ENCODE measurements at regions not wholly inside any gene's neighbourhood (a gene's known extent, or its start where the extent isn't known, plus 50 kb on each side); places are given as distances from the start of the nearest gene placed in this dataset.

DNA sequence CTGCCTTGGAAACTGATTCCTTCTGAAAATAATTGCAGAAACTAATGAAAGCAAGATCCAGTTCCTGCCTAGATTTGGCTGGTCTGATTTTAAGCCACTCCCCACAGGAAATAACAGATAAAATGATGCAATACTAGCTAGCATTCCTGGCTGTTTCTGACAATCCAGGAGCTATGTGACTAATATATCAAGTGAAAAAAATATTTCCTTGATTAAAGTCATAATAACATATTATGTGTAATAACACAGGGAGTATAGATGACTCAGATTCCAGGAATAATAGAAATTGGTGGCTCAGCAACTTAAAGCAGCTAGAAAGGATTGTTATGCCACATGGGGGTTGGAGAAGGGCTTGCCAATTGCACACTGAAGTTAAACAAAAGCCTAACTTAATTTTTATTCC is 182.7 kb upstream of the SALL4 start:
- no peak for TF ChIP-seq POLR2A (IDR thresholded peaks at IDR 0.05)
- TF ChIP-seq, protein P1, sequence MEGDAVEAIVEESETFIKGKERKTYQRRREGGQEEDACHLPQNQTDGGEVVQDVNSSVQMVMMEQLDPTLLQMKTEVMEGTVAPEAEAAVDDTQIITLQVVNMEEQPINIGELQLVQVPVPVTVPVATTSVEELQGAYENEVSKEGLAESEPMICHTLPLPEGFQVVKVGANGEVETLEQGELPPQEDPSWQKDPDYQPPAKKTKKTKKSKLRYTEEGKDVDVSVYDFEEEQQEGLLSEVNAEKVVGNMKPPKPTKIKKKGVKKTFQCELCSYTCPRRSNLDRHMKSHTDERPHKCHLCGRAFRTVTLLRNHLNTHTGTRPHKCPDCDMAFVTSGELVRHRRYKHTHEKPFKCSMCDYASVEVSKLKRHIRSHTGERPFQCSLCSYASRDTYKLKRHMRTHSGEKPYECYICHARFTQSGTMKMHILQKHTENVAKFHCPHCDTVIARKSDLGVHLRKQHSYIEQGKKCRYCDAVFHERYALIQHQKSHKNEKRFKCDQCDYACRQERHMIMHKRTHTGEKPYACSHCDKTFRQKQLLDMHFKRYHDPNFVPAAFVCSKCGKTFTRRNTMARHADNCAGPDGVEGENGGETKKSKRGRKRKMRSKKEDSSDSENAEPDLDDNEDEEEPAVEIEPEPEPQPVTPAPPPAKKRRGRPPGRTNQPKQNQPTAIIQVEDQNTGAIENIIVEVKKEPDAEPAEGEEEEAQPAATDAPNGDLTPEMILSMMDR (IDR thresholded peaks at IDR 0.05): no peak

All from body of pancreas (tissue), 4 donors.